WERI-Rb-1 (cell line): ENCODE measurements at regions not wholly inside any gene's neighbourhood (a gene's known extent, or its start where the extent isn't known, plus 50 kb on each side); places are given as distances from the start of the nearest gene placed in this dataset.
"Not testable (repeated sequence)": the region's sequence is repeated elsewhere in the genome, so short reads cannot be mapped to it uniquely, and the experiment has no call there.

ENCODE experiments used
- DNase-seq: peaks from one replicate; pipeline ENCODE4 v3.0.0-alpha.2; 2020
- H3K27ac ChIP-seq: fragments of 250-450 bp; sonication (Bioruptor Pico); 2 replicates; pipeline ENCODE4 v1.5.1; 2020; ENCODE audit warnings: mild to moderate bottlenecking, moderate library complexity
- H3K27me3 ChIP-seq: fragments of 250-450 bp; sonication (Bioruptor Pico); 2 replicates; pipeline ENCODE4 v1.5.1; 2021; ENCODE audit warnings: mild to moderate bottlenecking, low read depth, moderate library complexity; ENCODE audit not compliant: insufficient read depth, severe bottlenecking
- H3K36me3 ChIP-seq: fragments of 250-450 bp; sonication (Bioruptor Pico); 2 replicates; pipeline ENCODE4 v1.5.1; 2020; ENCODE audit warnings: mild to moderate bottlenecking, moderate library complexity
- H3K4me3 ChIP-seq: 2 replicates; pipeline ENCODE4 v1.5.1; 2011; ENCODE audit warnings: low read depth, mild to moderate bottlenecking, control low read depth, low read length
- H3K9me3 ChIP-seq: fragments of 250-450 bp; sonication (Bioruptor Pico); 2 replicates; pipeline ENCODE4 v1.5.1; 2021; ENCODE audit warnings: mild to moderate bottlenecking, moderate library complexity; ENCODE audit not compliant: severe bottlenecking
- TF ChIP-seq, protein P1 (sequence below): IDR thresholded peaks from 2 replicates; pipeline ENCODE4 v1.5.1; 2011; ENCODE audit warnings: low read depth, mild to moderate bottlenecking, control low read depth, inconsistent platforms, low read length

- no peaks in the 10 kb centered on the region for H3K36me3 ChIP-seq
- H3K4me3 ChIP-seq = no peak overlapping the region
- no peaks in the 10 kb centered on the region for H3K27me3 ChIP-seq
- TF ChIP-seq, protein P1, sequence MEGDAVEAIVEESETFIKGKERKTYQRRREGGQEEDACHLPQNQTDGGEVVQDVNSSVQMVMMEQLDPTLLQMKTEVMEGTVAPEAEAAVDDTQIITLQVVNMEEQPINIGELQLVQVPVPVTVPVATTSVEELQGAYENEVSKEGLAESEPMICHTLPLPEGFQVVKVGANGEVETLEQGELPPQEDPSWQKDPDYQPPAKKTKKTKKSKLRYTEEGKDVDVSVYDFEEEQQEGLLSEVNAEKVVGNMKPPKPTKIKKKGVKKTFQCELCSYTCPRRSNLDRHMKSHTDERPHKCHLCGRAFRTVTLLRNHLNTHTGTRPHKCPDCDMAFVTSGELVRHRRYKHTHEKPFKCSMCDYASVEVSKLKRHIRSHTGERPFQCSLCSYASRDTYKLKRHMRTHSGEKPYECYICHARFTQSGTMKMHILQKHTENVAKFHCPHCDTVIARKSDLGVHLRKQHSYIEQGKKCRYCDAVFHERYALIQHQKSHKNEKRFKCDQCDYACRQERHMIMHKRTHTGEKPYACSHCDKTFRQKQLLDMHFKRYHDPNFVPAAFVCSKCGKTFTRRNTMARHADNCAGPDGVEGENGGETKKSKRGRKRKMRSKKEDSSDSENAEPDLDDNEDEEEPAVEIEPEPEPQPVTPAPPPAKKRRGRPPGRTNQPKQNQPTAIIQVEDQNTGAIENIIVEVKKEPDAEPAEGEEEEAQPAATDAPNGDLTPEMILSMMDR = no peak
- no peak for DNase-seq
- H3K27ac ChIP-seq = no peak overlapping the region
- peaks cover 2% of the 10 kb centered on the region for H3K9me3 ChIP-seq
Measured at GRCh38 chr7:112668561-112668960, 121.6 kb downstream of the TMEM168 start.

GRCh38 chr7:112669306-112669705, 120.9 kb downstream of the TMEM168 start:
- TF ChIP-seq, protein P1 = no peak
- no peaks in the 10 kb centered on the region for H3K27me3 ChIP-seq
- H3K27ac ChIP-seq = no peak overlapping the region
- no peaks in the 10 kb centered on the region for H3K36me3 ChIP-seq
- H3K4me3 ChIP-seq = no peak overlapping the region
- peaks cover 2% of the 10 kb centered on the region for H3K9me3 ChIP-seq
- DNase-seq = no peak

DNA sequence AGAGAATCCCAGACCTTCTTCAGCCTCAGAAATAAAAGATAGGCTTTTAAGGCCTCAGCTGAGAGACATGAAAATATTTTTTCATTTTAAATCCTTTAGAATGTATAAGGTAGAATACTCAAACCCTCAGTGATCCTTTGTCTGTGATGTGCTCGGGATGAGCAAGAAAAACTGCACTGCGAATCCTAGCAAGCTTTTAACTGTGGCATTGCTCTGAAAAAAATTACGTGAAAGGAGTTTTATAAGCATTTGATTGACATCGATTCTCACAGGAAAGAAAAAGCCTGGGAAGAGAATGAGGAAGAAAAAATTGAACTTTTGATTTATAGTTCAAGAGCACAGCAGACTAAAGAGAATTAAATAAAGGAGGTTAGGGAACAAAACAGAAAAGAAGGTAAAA, 120.0 kb downstream of the TMEM168 start:
- Histone ChIP-seq H3K36me3 (no peaks in the 10 kb centered on the region), H3K9me3 (peaks cover 2% of the 10 kb centered on the region), H3K27me3 (no peaks in the 10 kb centered on the region), H3K4me3 (no peak overlapping the region), H3K27ac (no peak overlapping the region)
- no peak for DNase-seq
- TF ChIP-seq, protein P1 = no peak

DNA sequence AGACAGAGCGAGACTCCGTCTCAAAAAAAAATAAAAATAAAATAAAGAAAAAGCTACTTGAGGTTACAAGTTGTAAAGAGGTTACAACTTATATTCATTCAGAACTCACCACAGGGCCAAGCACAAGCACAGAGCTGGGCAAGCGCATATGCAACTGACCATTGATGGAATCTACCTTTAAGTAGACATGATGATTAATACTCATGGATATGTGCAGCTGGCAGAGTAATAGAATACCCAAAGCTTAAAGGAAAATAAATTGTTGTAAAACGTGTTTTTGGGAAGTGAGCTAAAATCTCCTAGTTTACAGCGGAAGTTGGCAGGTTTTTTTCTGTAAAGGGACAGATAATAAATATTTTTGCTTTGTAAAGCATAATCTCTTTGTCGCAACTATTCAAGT, 111.6 kb downstream of the TMEM168 start:
- Histone ChIP-seq H3K36me3 (no peaks in the 10 kb centered on the region), H3K4me3 (no peak overlapping the region), H3K9me3 (no peaks in the 10 kb centered on the region), H3K27me3 (no peaks in the 10 kb centered on the region), H3K27ac (no peak overlapping the region)
- TF ChIP-seq, protein P1 = no peak
- DNase-seq = no peak

GRCh38 chr7:112689466-112690177, 100.6 kb downstream of the TMEM168 start:
- not testable (repeated sequence) for H3K36me3 ChIP-seq, H3K27me3 ChIP-seq, H3K4me3 ChIP-seq, H3K27ac ChIP-seq, H3K9me3 ChIP-seq, DNase-seq

- TF ChIP-seq, protein P1 = no peak
- H3K9me3 ChIP-seq = no peaks in the 10 kb centered on the region
- H3K27me3 ChIP-seq = no peaks in the 10 kb centered on the region
- no peaks in the 10 kb centered on the region for H3K36me3 ChIP-seq
- no peak overlapping the region for H3K4me3 ChIP-seq
- no peak for DNase-seq
- no peak overlapping the region for H3K27ac ChIP-seq
Measured at GRCh38 chr7:112692333-112692732, 97.9 kb downstream of the TMEM168 start.

GRCh38 chr7:112697211-112697610, 93.0 kb downstream of the TMEM168 start:
- H3K9me3 ChIP-seq, H3K4me3 ChIP-seq, H3K27ac ChIP-seq, H3K36me3 ChIP-seq, H3K27me3 ChIP-seq, DNase-seq: not testable (repeated sequence)
